Esophagus squamous epithelium (tissue), 5 donors: ENCODE measurements at regions not wholly inside any gene's neighbourhood (a gene's known extent, or its start where the extent isn't known, plus 50 kb on each side); places are given as distances from the start of the nearest gene placed in this dataset.
"Not testable (repeated sequence)": the region's sequence is repeated elsewhere in the genome, so short reads cannot be mapped to it uniquely, and the experiment has no call there.

Experiments used
- DNase-seq: peaks from one replicate; lab custom pipeline; 2025; lab: John Stamatoyannopoulos, UW
- H3K27ac ChIP-seq, 4 donors: fragments of 200-600 bp; sonication (generic); one replicate each; pipeline ENCODE4 v1.5.1; 2016 to 2019; ENCODE audit warnings: mild to moderate bottlenecking in 1 of 4
- H3K27me3 ChIP-seq, 4 donors: fragments of 200-600 bp; sonication (generic); 1 replicate in 3 of 4; 2 replicates in 1 of 4; pipeline versions ENCODE4 v1.5.1 to v1.6.0; 2017 to 2021; ENCODE audit warnings: antibody characterized with exemption in 1 of 4
- H3K36me3 ChIP-seq, 3 donors: fragments of 200-600 bp; sonication (generic); one replicate each; pipeline ENCODE4 v1.5.1; 2016 to 2019
- H3K4me1 ChIP-seq, 3 donors: fragments of 200-600 bp; sonication (generic); one replicate each; pipeline ENCODE4 v1.5.1; 2017 to 2019
- H3K4me3 ChIP-seq, 4 donors: fragments of 200-600 bp; sonication (generic); 1 replicate in 3 of 4; 2 replicates in 1 of 4; pipeline ENCODE4 v1.5.1; 2016 to 2019; ENCODE audit warnings: mild to moderate bottlenecking in 2 of 4, moderate library complexity in 1 of 4
- H3K9me3 ChIP-seq, 3 donors: fragments of 200-600 bp; sonication (generic); one replicate each; pipeline ENCODE4 v1.5.1; 2016 to 2019
- CTCF ChIP-seq, 6 experiments: fragments of 450-650 bp in 4 of 6; fragments of 200-600 bp in 2 of 6; sonication (generic) in 2 of 6; IDR thresholded peaks; one replicate each; pipeline ENCODE4 v1.5.1; 2016 to 2019; ENCODE audit warnings: antibody characterized with exemption in 6 of 6, mild to moderate bottlenecking in 4 of 6, moderate library complexity in 4 of 6
- POLR2A ChIP-seq, 4 donors: fragments of 450-650 bp; IDR thresholded peaks; one replicate each; pipeline ENCODE4 v1.6.1; 2017; ENCODE audit warnings: antibody characterized with exemption in 4 of 4, mild to moderate bottlenecking in 4 of 4, moderate library complexity in 3 of 4
- WGBS, 2 donors: methylation state at CpG; one replicate each; pipeline ENCODE4 v1.1.5; 2018; 5-methylcytosine and 5-hydroxymethylcytosine counted together
- intact Hi-C: fragments of 100-400 bp; cut with DNase I; formaldehyde crosslinking; loops from one replicate; pipeline ENCODE4 v1.15.0; 2022
- donor health status: DM: yes; HTN: yes; CAD: no.

DNA sequence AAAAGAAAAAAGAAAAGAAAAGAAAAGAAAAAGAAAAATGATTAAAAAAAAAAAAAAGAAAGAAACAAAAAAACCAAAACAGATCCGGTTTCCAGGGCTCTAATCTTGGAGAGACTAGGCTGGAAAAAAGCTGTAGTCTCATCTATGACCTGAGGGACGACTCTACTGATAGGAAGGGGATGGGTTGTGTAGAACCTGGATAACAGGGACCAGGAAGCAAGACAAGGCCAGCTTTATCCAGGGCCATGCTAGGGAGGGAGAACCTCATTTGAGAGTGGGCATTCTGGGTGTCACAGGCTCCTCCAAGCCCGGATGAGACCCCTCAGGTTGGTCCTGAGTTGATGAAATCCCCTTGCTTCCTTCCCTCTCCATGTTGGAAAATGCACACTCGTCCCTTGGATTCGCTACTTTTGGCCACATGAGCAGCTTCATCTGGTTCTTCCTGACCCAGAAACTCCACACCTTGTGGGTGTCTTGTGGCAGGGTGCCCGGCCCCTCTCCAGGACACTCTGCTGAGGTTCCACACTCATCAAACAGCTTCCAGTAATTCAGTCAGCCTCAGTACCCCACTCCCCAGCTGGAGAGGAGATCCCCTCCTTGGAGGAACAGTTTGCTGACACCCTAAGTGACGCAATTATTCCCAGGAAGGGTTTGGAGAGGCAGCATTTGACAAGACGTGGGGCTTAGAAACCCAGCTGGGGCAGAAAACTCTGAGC, 71.1 kb upstream of the LHFPL2 start:
- Histone ChIP-seq H3K27me3 (peaks cover 0 to 6% (median 0%) of the 10 kb centered on the region in 4 donors), H3K4me1 (peaks cover 0 to 11% (median 0%) of the 10 kb centered on the region in 3 donors), H3K36me3 (no peaks in the 10 kb centered on the region), H3K4me3 (no peak overlapping the region), H3K27ac (no peak overlapping the region), H3K9me3 (no peaks in the 10 kb centered on the region)
- TF ChIP-seq CTCF (IDR thresholded peaks at IDR 0.05) = no peak
- no peak for TF ChIP-seq POLR2A (IDR thresholded peaks at IDR 0.05)
- 79 to 87% methylated on average over 7 to 8 of the region's 8 CpGs for WGBS, 2 donors
- no peak for DNase-seq
- intact Hi-C loops = no loop called here

- H3K36me3 ChIP-seq = no peaks in the 10 kb centered on the region
- 100% methylated on average over 1 of the region's 1 CpG; no CpG with 5 or more reads in 1 of the 2 donors for WGBS, 2 donors
Observed at GRCh38 chr5:78718824-78719223, 70.3 kb upstream of the LHFPL2 start.

DNA sequence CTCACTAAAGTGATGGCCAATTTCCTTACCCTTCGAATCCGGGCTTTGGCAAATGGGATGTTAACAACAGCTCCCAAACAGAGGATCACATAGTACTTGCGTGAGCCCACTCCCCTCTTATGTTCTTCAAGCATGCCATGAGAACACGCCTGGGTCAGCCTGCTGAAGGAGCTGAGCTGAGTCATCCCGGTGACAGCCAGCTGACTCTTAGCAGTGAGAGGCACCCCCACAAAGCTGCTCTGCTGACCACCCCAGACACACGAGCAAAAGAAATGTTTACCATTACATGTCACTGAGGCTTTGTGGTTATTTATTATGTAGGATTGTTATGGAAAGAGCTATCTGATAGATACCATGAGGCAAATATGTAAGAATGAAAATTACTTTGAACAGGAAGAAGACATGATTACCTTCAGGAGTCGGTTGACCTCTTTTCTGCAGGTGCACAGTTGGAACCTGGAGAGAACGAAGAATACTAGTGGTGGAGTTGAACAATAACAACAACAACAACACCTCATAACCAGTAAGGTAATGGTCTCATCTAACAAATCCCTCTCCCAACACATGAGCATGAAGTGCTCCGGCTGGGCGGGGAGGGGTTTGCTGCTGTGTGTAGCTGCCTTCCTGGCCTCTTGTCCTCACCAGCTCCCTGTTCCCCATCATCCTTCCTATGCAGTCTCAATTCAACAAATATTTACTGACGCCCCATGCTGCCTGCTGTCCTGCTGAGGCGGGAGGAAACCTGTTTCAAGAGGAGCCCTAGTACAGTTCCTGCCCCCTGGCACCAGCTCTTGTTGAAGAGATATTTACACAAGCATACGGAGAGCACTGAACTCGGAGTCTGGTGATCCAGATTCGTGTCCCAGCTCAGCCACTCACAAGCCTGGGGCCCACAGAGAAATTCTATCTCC, 69.4 kb upstream of the LHFPL2 start:
- H3K27ac ChIP-seq = no peak overlapping the region
- WGBS, 2 donors = 71 to 79% methylated on average over 12 to 13 of the region's 15 CpGs
- DNase-seq = no peak
- H3K36me3 ChIP-seq = no peaks in the 10 kb centered on the region
- no peaks in the 10 kb centered on the region for H3K9me3 ChIP-seq
- peaks cover 0 to 6% (median 0%) of the 10 kb centered on the region in 4 donors for H3K27me3 ChIP-seq
- intact Hi-C loops = no loop called here
- TF ChIP-seq POLR2A (IDR thresholded peaks at IDR 0.05) = no peak
- no peak for TF ChIP-seq CTCF (IDR thresholded peaks at IDR 0.05)
- no peak overlapping the region for H3K4me3 ChIP-seq
- H3K4me1 ChIP-seq = peaks cover 0 to 11% (median 0%) of the 10 kb centered on the region in 3 donors

More at GRCh38 chr5:78718824-78719223, 70.3 kb upstream of the LHFPL2 start:
- H3K9me3 ChIP-seq = no peaks in the 10 kb centered on the region
- intact Hi-C loops = no loop called here
- TF ChIP-seq POLR2A (IDR thresholded peaks at IDR 0.05) (no peak), CTCF (IDR thresholded peaks at IDR 0.05) (no peak)
- peaks cover 0 to 6% (median 0%) of the 10 kb centered on the region in 4 donors for H3K27me3 ChIP-seq
- H3K27ac ChIP-seq = no peak overlapping the region
- no peak for DNase-seq
- H3K4me1 ChIP-seq = peaks cover 0 to 11% (median 0%) of the 10 kb centered on the region in 3 donors
- H3K4me3 ChIP-seq = no peak overlapping the region

DNA sequence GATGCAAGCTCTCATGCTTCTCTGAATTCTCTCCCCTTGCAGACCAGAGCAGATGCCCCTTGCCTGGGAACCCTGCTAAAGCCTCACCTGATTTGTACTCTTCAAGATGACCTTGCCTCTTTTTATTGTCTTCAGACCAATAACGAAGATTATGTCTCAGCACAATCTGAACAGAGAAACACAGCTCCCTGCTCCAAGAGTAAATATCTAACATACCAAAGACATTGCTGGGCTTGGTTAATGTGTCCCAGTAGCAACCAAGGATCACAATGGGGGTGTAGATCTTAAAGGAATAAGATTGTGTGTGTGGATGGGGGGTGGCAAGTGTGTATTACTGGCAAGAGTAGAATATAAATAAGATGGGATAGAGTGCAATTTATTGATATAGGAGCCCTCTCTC, 67.6 kb upstream of the LHFPL2 start:
- 11 to 29% methylated on average over 1 of the region's 1 CpG for WGBS, 2 donors
- H3K4me1 ChIP-seq = peaks cover 0 to 10% (median 0%) of the 10 kb centered on the region in 3 donors
- TF ChIP-seq CTCF (IDR thresholded peaks at IDR 0.05) (no peak), POLR2A (IDR thresholded peaks at IDR 0.05) (no peak)
- intact Hi-C loops = no loop called here
- H3K27me3 ChIP-seq = peaks cover 0 to 6% (median 0%) of the 10 kb centered on the region in 4 donors
- DNase-seq = no peak
- H3K27ac ChIP-seq = no peak overlapping the region
- no peak overlapping the region for H3K4me3 ChIP-seq
- H3K9me3 ChIP-seq = no peaks in the 10 kb centered on the region
- no peaks in the 10 kb centered on the region for H3K36me3 ChIP-seq

GRCh38 chr5:78715351-78715750, 66.8 kb upstream of the LHFPL2 start:
- H3K27ac ChIP-seq = not testable (repeated sequence)

DNA sequence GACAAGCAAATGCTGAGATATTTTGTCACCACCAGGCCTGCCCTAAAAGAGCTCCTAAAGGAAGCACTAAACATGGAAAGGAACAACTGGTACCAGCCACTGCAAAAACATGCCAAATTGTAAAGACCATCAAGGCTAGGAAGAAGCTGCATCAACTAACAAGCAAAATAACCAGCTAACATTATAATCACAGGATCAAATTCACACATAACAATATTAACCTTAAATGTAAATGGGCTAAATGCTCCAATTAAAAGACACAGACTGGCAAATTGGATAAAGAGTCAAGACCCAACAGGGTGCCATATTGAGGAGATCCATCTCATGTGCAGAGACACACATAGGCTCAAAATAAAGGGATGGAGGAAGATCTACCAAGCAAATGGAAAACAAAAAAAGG, 63.1 kb upstream of the LHFPL2 start:
- H3K4me3 ChIP-seq, H3K9me3 ChIP-seq, H3K27me3 ChIP-seq, H3K36me3 ChIP-seq, DNase-seq, H3K27ac ChIP-seq, intact Hi-C loops, H3K4me1 ChIP-seq: not testable (repeated sequence)

More at GRCh38 chr5:78715351-78715750, 66.8 kb upstream of the LHFPL2 start:
- DNase-seq, H3K4me1 ChIP-seq, H3K36me3 ChIP-seq, H3K9me3 ChIP-seq, H3K4me3 ChIP-seq, H3K27me3 ChIP-seq, intact Hi-C loops: not testable (repeated sequence)
- WGBS, 2 donors = 92 to 93% methylated on average over 2 of the region's 3 CpGs

DNA sequence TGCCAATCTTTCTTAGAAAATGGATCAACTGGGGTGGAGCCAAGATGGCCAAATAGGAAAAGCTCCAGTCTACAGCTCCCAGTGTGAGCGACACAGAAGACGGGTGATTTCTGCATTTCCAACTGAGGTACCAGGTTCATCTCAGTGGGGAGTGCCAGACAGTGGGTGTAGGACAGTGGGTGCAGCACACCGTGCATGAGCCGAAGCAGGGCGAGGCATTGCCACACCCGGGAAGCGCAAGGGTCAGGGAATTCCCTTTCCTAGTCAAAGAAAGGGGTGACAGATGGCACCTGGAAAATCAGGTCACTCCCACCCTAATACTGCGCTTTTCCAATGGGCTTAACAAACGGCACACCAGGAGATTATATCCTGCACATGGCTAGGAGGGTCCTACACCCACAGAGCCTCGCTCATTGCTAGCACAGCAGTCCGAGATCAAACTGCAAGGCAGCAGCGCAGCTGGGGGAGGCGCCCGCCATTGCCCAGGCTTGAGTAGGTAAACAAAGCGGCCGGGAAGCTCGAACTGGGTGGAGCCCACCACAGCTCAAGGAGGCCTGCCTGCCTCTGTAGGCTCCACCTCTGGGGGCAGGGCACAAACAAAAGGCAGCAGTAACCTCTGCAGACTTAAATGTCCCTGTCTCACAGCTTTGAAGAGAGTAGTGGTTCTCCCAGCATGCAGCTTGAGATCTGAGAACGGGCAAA, 61.3 kb upstream of the LHFPL2 start:
- H3K4me1 ChIP-seq, H3K36me3 ChIP-seq, H3K27me3 ChIP-seq, H3K9me3 ChIP-seq, H3K4me3 ChIP-seq, intact Hi-C loops, DNase-seq, H3K27ac ChIP-seq: not testable (repeated sequence)
- WGBS, 2 donors = 93 to 95% methylated on average over 7 of the region's 18 CpGs
